HG02571 (cell line): ENCODE measurements at regions not wholly inside any gene's neighbourhood (a gene's known extent, or its start where the extent isn't known, plus 50 kb on each side); places are given as distances from the start of the nearest gene placed in this dataset.
"Not testable (repeated sequence)": the region's sequence is repeated elsewhere in the genome, so short reads cannot be mapped to it uniquely, and the experiment has no call there.

ENCODE experiments used
- ATAC-seq: cut with Tn5 transposase; IDR thresholded peaks from one replicate; pipeline ENCODE4 v1.9.1; 2021; ENCODE audit warnings: mild to moderate bottlenecking, moderate library complexity; ENCODE audit not compliant: unreplicated experiment

DNA sequence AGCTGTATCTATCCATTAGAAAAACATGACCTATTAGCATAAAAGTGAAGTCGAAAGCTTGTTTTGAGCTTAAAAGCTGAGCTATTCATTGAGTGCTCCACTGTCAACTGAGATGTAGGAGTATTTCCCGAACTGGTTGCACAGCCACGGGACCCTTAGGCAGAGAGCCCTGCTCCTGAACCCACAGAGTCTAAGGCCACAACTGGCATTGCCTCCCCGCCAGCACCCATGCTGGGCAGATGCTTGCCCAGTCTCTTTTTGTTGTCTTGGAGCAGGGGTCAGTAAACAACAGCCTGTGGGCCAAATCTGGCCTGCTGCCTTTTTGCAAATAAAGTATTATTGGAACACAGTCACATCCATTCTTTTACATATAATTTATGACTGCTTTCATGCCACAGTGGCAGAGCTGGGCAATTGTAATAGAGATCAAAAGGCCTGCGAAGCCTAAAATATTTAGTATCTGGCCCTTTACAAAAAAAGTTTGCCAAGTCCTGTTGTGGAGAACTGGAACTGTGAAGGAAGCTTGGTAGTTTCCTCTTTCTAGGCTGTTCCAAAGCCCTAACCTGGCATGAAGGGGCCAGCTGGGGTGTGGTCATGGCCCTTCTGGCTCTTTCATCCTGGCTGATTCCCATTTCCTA, 58.4 kb upstream of the WAPL start:
- no peak for ATAC-seq

DNA sequence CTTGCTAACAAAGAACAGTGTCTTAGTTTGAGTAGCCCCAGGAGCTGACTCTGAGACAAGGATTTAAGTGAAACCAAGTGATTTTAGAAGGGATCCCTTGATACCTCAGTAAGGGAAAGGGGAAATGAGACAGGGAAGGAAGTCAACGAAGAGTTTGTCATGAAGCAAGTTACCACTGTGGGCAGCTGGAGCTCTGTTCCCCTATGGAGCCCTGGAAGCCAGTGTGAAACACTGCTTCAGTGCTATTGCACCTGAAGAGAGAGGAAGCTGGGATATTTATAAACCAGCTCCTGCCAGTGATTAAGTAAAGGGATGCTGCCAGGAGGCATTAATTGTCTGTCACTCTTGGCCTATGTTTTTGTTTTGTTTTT, 58.9 kb upstream of the WAPL start:
- ATAC-seq = no peak

DNA sequence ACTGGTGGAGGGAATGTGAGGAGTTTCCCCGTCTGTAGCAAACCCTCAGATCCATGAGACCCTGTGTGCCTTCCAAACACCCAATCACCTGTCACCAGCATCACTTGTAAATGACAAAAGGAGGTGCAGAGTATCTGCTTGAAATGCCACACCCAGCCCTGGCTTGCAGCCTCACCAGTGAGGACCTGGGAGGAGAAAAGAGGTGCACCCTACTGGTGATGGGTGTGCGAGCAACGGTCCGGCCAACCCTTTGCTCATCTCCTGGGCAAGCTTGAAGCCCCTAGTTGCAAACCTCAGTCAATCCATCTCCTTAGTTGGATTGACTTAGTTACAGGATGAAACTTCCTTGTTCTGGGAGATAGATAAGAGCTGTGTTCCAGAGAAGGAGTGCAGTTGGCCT, 62.4 kb upstream of the WAPL start:
- no peak for ATAC-seq

DNA sequence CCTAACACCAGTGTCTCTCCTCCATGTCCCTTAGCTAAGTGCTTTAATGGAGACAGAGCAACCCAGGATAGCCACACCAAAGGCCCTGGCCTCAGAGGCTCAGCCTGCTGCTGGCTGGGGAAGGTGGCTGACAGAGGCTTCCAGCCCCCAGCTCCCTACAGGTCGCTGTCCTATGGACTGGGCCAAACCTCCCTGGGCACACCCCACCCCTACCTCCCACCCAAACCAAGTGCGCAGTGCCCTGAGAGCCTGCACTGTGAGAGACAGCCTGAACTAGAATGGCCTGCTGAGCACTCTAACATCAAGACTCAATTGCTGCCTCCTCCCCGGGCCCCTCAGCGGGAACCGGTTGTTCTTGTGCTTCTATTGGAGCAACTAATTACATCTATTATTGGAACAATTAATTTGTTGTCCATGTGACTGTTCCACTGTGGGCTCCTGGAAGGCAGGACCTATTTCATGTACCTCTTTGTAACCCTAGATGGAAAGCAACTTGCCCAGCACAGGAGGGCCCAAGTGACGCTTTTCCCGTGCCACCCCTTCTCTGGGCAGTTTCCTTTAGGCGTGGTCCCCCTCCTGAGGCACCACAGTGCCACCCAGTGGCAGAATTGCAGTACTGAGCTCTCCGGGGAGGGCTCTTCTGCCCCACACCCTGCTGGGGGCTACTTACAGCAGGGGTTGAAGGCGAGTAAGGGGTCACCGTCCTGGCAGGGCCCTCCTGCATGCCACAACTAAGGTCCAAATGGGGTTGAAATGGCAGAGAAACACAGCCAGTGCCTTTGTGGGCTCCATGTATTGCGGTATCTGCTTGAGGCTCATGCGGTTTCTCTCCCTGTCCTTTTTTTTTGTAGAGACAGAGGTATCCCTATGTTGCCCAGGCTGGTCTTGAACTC, 63.7 kb upstream of the WAPL start:
- peak; percentile 89 for ATAC-seq

DNA sequence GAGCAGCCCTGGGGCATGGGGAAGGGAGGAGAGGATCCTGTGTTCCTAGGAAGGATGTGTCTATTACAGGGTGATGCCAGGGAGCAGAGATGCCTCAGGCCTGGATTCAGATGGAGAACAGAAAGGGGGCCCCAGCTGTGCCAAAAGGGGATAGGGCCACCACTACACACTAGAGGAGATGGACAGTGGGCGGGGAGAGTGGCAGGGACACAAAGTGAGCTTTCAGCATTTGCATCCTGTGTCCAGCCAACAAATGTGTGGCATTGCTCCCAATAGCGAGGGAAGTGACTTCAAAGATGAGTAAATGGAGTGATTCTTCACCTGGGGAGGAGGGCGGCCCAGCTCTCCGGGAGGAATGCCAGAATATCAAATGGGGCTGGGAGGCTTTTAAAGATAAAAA, 64.9 kb upstream of the WAPL start:
- no peak for ATAC-seq

DNA sequence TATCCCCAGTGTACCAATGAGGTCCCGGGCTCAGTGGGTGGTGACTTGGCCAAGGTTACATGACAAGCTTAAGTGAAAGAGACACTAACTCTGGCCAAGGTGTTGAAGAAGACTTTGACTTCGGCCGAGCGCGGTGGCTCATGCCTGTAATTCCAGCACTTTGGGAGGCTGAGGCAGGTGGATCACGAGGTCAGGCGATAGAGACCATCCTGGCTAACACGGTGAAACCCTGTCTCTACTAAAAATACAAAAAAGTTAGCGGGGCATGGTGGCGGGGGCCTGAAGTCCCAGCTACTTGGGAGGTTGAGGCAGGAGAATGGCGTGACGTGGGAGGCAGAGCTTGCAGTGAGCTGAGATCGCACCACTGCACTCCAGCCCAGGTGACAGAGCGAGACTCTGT, 65.6 kb upstream of the OPN4 start:
- ATAC-seq = not testable (repeated sequence)

DNA sequence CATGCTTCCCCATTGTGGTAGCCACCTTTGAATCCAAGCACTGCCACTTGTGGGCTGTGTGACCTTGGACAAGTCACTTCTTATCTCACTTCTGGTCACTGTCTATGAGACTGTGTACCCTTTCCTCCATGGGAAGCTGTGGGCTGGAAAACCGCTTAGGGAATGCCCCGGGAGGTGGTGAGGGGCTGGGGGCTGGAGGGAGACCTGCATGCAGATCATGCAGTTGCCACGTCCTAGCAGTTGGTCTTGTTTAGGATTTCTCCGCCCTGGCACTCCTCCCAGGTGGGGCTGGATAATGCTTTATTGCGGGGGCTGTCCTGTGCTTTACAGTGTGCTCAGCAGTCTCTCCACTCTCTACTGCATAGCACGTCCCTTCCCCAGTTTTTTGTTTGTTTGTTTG, 62.9 kb upstream of the OPN4 start:
- ATAC-seq = no peak

DNA sequence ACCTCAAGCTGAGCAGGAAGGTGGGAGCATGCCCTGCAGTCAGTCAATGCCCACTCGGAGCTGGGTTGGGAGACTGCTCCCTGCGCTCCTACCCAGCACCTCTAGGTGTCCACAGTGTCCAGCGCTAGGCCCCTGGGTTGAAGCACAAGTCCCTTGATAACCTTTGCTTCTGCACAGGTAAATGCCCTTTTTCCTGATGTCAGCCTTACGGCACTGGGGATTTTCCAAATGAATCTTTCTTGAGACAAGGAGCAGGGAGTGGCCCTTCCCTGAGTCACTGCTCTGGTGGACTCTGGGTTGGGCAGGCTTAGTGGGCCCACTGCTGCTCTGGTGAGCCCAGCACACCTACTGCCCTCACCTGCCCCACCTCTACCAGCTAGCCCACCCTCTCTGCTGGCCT, 61.9 kb upstream of the OPN4 start:
- ATAC-seq = no peak

DNA sequence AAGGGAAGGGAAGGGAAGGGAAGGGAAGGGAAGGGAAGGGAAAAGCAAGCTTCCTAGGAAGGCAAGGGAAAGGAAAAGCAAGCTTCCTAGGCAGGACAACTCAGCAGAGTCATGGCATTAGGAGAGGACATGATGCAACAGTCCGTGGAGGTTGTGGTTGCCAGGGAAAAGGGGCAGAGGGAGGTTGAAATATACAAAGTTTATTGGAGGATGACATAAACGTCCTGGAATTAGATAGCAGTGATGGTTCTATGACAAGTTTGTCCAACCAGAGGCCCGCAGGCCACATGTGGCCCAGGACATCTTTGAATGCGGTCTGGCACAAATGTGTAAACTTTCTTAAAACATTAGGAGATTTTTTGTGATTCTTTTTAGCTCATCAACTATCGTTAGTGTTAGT, 59.8 kb upstream of the OPN4 start:
- no peak for ATAC-seq

DNA sequence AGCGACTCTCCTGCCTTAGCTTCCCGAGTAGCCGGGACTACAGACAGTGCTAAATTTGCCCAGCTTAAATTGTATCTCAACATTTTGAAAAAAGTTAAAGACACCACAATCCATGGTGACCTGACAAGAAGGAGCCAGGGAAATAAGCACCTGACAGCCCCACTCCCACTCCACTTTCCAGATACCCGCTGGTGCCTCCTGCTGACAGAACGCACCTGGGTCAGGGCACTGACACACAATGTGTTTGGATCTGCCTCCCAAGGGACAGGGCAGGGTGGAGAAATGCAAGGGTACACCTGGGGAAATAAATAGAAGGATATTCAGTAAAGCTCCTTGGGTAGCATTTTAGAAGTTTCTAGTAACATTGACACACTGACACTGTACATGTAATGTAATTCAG, 58.9 kb upstream of the OPN4 start:
- ATAC-seq = no peak

DNA sequence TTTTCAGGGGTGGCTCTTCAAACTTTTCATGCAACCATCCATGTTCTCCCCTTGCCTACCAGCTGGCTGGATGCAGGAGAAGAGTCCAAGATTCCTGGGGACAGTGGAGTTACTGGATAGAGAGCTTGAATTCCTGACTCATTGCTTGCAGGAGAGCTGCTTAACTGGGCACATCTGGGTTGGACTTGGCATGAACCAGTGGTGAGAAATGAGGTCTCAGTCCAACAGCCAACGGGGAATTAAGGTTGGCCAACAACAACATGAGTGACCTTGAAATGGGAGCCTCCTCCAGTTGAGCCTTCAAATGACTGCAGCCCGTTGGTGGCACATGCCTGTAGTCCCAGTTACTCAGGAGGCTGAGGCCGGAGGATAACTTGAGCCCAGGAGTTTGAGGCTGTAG, 58.1 kb upstream of the OPN4 start:
- ATAC-seq = no peak

DNA sequence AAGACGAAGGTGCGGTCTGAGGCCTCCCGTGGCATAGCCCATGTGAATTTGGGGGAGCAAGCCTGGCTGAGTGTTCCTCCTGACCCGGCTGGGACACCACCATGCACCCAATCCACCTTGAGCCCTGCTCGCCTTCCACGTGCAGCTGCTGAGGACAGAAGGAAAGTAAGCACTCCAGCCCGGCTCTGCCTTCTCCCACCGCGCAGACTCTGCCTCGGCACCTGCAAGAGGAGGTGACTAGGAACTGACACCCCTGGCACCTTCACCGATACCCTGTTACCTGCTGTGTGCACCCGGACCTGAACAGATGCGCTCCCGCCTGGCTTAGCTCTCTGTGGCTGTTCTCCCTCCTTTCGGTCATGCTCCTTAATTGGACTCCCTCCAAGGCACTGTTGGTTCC, 57.0 kb upstream of the OPN4 start:
- ATAC-seq = no peak

DNA sequence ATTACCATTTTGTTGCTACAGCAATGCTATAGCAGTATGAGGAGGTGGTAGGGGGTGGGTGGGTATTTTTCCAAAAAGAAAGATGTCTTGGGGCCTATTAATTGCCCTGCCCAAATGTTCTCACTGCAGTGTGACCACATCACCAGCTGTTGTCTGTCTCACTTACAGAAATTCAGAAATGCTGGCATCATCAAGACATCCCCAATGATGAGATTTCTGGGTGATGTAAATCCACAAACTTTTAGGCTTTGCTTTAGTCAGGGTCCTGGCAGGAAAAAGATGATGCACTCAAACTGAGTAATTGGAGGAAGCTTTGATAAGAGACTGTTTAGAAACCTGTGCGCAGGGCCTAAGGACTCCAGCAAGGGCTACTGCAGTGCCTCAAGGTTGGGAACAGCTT, 56.2 kb upstream of the OPN4 start:
- ATAC-seq = no peak

DNA sequence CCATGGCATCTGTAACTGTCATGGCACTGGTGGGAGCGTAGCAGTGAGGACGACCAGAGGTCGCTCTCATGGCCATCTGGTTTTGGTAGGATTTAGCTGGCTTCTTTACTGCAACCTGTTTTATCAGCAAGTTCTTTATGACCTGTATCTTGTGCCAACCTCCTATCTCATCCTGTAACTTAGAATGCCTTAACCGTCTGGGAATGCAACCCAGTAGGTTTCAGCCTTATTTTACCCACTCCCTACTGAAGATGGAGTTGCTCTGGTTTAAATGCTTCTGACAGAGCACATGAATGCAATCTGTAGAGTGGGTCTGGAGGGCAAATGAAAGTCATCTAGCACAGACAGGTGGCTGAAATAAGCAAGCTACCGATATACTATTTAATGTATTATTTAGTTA, 55.3 kb upstream of the OPN4 start:
- ATAC-seq = no peak

DNA sequence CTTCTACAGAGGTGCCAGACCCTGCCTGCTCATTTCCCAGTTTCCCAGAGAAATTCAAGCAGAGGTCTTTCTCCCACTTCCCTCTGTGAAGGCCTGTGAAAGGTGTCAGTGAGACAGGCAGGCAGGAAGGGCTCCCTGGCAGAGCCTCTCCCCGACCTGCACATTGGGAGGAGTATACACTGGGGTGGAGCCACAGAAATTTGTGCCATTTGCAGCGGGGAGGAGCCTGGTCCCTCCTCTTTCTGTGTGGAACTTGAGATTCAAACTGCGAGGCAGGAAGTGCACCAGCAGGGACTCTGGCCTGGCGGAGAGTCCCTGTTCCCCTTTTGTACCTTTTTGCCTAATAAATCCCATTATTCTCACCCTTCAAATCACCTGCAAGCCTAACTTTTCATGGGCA, 54.6 kb upstream of the OPN4 start:
- ATAC-seq = no peak

DNA sequence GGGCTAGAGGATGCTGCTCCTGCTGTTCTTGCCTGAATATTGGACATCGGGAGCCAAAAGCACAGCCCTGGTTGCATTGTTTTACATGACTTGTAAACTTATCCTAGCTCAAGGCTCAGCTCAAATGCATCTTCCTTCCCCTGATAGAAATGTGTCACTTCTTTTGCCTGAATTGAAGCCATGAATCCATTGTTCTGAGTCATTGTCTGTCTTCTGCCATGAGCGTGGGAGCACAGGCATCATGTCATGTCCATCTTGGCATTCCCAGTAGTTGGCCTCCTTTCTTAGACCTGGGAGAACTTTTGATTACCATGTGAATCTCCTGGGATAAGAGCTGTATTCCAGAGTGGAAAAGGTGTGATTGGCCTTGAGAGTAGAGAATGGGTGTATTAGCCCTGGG, 54.1 kb upstream of the OPN4 start:
- no peak for ATAC-seq

DNA sequence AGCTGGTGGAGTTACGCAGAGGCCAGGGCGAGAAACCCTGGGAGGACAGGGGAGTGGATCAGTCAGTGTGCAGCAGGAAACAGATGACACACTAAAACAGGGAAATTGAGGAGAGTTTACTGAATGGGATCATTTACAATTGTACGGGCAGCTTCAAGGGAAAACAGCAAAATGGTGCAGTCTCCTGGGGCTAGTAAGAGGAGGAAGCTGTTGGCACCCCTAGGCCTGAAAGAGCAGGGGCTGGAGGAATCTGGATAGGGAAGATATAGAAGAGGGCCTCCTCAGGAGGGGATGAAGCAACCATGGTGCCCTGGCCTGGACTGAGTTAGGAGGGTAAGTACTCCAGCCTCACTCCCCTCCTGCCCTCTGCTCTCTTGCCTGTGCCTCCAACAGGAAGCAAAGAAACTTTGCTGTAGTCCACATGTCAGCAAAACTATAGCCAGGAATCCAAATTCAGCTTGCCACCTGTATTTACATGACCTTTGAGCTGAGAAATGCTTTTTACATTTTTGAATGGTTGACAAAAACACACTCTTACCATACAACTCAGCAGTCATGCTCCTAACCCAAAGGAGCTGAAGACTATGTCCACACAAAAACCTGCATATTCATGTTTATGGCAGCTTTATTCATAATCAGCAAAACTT, 52.3 kb upstream of the OPN4 start:
- ATAC-seq = no peak

DNA sequence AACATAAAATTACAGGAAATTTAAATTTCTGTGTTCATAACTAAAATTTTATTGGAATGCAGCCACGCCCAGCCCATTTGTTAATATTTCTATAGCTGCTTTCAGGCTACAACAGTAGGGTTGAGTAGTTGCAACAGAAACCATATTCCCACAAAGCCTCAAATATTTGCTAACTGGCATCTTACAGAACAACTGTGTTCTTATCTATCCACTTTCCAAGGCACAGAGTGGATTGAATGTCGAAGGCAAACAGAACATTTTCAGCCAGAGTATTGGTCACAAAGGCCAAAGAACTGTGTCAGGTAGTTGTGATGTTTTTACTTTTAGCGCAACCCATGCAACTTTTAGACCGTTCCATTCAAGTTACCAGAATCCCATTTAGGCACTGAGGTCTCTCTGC, 51.1 kb upstream of the OPN4 start:
- no peak for ATAC-seq
